A673 (cell line): ENCODE measurements at regions not wholly inside any gene's neighbourhood (a gene's known extent, or its start where the extent isn't known, plus 50 kb on each side); places are given as distances from the start of the nearest gene placed in this dataset.

Experiments
- BruUV-seq: library from RNA; stranded (reverse); fragments of 400-500 nt; replicated peaks from 2 replicates; lab custom pipeline; 2021; lab: Mats Ljungman, UMichigan
- CTCF ChIA-PET: fragments of 300-600 bp; sonication (Branson Sonifier 250); formaldehyde crosslinking; loops from one replicate; lab custom pipeline; 2022; ENCODE audit warnings: antibody characterized with exemption; lab: Charles Lee
- POLR2A ChIA-PET: fragments of 300-600 bp; sonication (Branson Sonifier 250); formaldehyde crosslinking; loops from one replicate; lab custom pipeline; 2022; ENCODE audit warnings: antibody characterized with exemption; ENCODE audit not compliant: low non-redundant PET; lab: Charles Lee
- DNase-seq: peaks from one replicate; pipeline ENCODE4 v3.0.0-alpha.2; 2015; ENCODE audit warnings: low spot score
- H3K27ac ChIP-seq: fragments of 200-600 bp; sonication (generic); 2 replicates; pipeline ENCODE4 v1.5.1; 2016; ENCODE audit warnings: mixed run types, low read depth, mild to moderate bottlenecking, mixed read lengths, antibody characterized with exemption, low read length; ENCODE audit not compliant: poor library complexity, severe bottlenecking
- H3K27me3 ChIP-seq: fragments of 200-600 bp; sonication (generic); replicated peaks from 2 replicates; pipeline ENCODE4 v1.6.1; 2017; ENCODE audit warnings: mixed run types, low read depth, mild to moderate bottlenecking, mixed read lengths, antibody characterized with exemption, low read length; ENCODE audit not compliant: insufficient read depth, poor library complexity
- H3K36me3 ChIP-seq: fragments of 200-600 bp; sonication (generic); 2 replicates; pipeline ENCODE4 v1.6.1; 2016; ENCODE audit warnings: mixed run types, mild to moderate bottlenecking, mixed read lengths, antibody characterized with exemption, low read length; ENCODE audit not compliant: insufficient read depth, poor library complexity, severe bottlenecking
- H3K4me1 ChIP-seq: fragments of 200-600 bp; sonication (generic); 2 replicates; pipeline ENCODE4 v1.6.1; 2017; ENCODE audit warnings: mixed run types, mild to moderate bottlenecking, mixed read lengths, antibody characterized with exemption, low read length; ENCODE audit not compliant: insufficient read depth, poor library complexity, severe bottlenecking
- H3K4me3 ChIP-seq: fragments of 200-600 bp; sonication (generic); 2 replicates; pipeline ENCODE4 v1.5.1; 2016; ENCODE audit warnings: low read depth, mixed run types, mild to moderate bottlenecking, mixed read lengths, low read length; ENCODE audit not compliant: poor library complexity, severe bottlenecking
- H3K9me3 ChIP-seq: fragments of 200-600 bp; sonication (generic); 2 replicates; pipeline ENCODE4 v1.6.1; 2016; ENCODE audit warnings: mixed run types, low read depth, mild to moderate bottlenecking, mixed read lengths, antibody characterized with exemption, low read length; ENCODE audit not compliant: poor library complexity, severe bottlenecking
- EZH2 ChIP-seq: fragments of 200-600 bp; sonication (generic); IDR thresholded peaks from 2 replicates; pipeline ENCODE4 v1.6.1; 2017; ENCODE audit warnings: borderline replicate concordance, low read depth, mild to moderate bottlenecking, mixed read lengths, antibody characterized with exemption, low read length; ENCODE audit not compliant: poor library complexity, severe bottlenecking
- intact Hi-C: fragments of 100-400 bp; cut with micrococcal nuclease; formaldehyde crosslinking; loops from one replicate; pipeline ENCODE4 v1.10.0; 2022; ENCODE audit not compliant: unreplicated experiment
- TF ChIP-seq, protein P1 (sequence below): fragments of 300-800, 200-600 bp; sonication (generic); conservative IDR thresholded peaks from 2 replicates; pipeline ENCODE4 v1.5.1; 2017; ENCODE audit warnings: low read depth, mild to moderate bottlenecking, antibody characterized with exemption, low read length, moderate library complexity, mixed read lengths

DNA sequence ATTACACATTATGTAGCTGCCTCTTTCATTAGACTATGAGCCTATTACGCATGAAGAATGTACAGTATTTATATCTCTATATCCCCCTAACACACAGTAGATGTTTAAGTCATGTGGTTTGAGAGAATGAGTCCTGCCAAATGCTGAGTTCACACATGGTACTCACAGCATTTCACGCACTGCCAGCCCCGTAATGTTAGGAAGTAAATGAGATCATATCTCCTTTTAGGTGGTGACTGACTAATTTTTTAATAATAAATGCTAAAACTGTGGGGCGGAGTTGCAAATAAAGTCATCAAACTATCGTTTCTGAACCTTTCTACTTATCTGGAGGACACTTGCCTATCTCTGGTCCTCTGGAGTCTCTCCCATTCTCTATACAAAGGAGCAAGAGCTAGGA is 343.8 kb downstream of the ADAMTS20 start:
- H3K9me3 ChIP-seq = no peaks in the 10 kb centered on the region
- no peak overlapping the region for H3K27ac ChIP-seq
- H3K27me3 ChIP-seq = no peaks in the 10 kb centered on the region
- ChIA-PET POLR2A (no interaction called here), CTCF (no interaction called here)
- no peaks in the 10 kb centered on the region for H3K36me3 ChIP-seq
- BruUV-seq = no TSS peak
- H3K4me1 ChIP-seq = no peaks in the 10 kb centered on the region
- no peak overlapping the region for H3K4me3 ChIP-seq
- DNase-seq = no peak
- TF ChIP-seq EZH2 = no peak
- TF ChIP-seq, protein P1, sequence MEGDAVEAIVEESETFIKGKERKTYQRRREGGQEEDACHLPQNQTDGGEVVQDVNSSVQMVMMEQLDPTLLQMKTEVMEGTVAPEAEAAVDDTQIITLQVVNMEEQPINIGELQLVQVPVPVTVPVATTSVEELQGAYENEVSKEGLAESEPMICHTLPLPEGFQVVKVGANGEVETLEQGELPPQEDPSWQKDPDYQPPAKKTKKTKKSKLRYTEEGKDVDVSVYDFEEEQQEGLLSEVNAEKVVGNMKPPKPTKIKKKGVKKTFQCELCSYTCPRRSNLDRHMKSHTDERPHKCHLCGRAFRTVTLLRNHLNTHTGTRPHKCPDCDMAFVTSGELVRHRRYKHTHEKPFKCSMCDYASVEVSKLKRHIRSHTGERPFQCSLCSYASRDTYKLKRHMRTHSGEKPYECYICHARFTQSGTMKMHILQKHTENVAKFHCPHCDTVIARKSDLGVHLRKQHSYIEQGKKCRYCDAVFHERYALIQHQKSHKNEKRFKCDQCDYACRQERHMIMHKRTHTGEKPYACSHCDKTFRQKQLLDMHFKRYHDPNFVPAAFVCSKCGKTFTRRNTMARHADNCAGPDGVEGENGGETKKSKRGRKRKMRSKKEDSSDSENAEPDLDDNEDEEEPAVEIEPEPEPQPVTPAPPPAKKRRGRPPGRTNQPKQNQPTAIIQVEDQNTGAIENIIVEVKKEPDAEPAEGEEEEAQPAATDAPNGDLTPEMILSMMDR = no peak
- intact Hi-C loops = no loop called here

DNA sequence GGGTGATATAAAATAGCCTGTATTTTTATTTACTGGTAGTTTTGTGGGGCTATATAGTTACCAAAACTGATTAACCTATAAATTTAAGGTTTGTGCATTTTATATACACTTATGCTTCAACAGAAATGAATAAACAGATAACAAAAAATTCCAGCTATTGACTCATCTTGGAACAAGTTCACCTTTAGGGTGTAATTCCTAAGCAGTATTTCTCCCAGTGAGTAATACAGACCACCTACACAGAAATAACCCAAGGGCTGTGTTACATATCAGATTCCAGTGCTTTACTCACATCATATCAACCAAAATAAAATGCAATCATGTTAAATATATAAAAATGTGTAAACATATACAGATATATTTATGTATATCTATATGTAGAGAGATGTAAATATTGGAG is 345.6 kb downstream of the ADAMTS20 start:
- no peaks in the 10 kb centered on the region for H3K4me1 ChIP-seq
- no peak for DNase-seq
- intact Hi-C loops = no loop called here

DNA sequence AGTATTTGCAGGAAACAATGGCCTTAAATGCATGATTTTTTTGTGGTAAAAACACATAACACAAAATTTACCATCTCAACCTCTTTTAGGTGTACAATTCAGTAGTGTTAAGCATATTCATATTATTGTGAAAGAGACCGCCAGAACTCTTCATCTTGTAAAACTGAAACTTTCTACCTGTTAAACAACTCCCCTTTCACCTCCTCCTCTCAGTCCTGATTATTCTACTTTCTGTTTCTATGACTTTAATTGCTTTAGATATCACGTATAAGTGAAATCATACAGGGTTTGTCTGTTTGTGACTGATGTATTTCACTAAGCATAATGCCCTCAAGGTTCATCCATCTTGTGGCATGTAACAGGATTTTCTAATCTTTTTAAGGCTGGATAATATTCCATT is 353.4 kb downstream of the ADAMTS20 start:
- Histone ChIP-seq H3K27me3 (no peaks in the 10 kb centered on the region), H3K9me3 (no peaks in the 10 kb centered on the region), H3K36me3 (no peaks in the 10 kb centered on the region), H3K4me1 (no peaks in the 10 kb centered on the region), H3K27ac (no peak overlapping the region), H3K4me3 (no peak overlapping the region)
- TF ChIP-seq, protein P1 = no peak
- TF ChIP-seq EZH2 = no peak
- POLR2A ChIA-PET = no interaction called here
- DNase-seq = no peak
- CTCF ChIA-PET = no interaction called here
- intact Hi-C loops = no loop called here
- no TSS peak for BruUV-seq

More for the DNA sequence above, 345.6 kb downstream of the ADAMTS20 start:
- no peak overlapping the region for H3K27ac ChIP-seq
- BruUV-seq = no TSS peak
- H3K27me3 ChIP-seq = no peaks in the 10 kb centered on the region
- H3K36me3 ChIP-seq = no peaks in the 10 kb centered on the region
- ChIA-PET CTCF (no interaction called here), POLR2A (interaction anchor here (0.6 kb wide), 1 partner anchor 15 kb away, joined by 4 read pairs; no protein-coding TSS in a partner anchor)
- H3K4me3 ChIP-seq = no peak overlapping the region
- TF ChIP-seq EZH2 = no peak
- TF ChIP-seq, protein P1 = no peak
- H3K9me3 ChIP-seq = no peaks in the 10 kb centered on the region
